Limb (tissue), 2 donors: ENCODE measurements at regions not wholly inside any gene's neighbourhood (a gene's known extent, or its start where the extent isn't known, plus 50 kb on each side); places are given as distances from the start of the nearest gene placed in this dataset.
"Not testable (repeated sequence)": the region's sequence is repeated elsewhere in the genome, so short reads cannot be mapped to it uniquely, and the experiment has no call there.

Experiments
- DNase-seq, 2 donors: peaks; one replicate each; pipeline ENCODE4 v3.0.0-alpha.2; 2016; ENCODE audit errors: extremely low spot score in 2 of 2

- DNase-seq = not testable (repeated sequence)
These were observed 302.4 kb downstream of the GOLGA6L6 start for GRCh38 chr15:20239186-20239585.

GRCh38 chr15:20237256-20238020 lies 304.2 kb downstream of the GOLGA6L6 start:
- not testable (repeated sequence) for DNase-seq

DNA sequence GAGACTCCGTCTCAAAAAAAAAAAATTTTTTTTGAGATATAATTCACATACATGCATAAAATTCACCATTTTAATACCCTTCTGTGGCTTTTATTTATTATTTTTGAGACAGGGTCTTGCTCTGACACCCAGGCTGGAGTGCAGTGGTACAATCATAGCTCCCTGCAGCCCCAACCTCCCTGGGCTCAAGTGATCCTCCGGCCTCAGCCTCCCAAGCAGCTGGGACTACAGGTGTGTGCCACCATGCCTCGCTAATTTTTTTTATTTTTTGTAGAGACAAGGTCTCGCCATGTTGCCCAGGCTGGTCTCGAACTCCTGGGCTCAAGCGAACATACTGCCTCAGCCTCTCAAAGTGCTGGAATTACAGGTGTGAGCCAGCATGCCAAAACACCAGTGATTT lies 305.9 kb downstream of the GOLGA6L6 start:
- DNase-seq = not testable (repeated sequence)

DNA sequence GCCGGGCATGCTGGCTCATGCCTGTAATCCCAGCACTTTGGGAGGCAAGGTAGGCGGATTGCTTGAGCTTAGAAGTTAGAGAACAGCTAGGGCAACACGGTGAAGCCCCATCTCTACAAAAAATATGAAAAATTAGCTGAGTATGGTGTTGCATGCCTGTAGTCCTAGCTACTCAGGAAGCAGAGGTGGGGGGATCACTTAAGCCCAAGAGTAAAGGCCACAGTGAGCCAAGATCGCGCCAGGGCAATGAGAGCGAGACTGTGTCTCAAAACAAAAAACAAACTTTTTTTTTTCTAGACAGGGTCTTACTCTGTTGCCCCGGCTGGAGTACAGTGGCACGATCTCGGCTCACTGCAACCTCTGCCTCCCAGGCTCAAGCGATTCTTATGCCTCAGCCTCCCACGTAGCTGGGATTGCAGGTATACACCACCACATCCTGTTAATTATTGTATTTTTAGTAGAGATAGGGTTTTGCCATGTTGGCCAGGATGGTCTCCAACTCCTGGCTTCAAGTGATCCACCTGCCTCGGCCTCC lies 307.5 kb downstream of the GOLGA6L6 start:
- DNase-seq = not testable (repeated sequence)

DNA sequence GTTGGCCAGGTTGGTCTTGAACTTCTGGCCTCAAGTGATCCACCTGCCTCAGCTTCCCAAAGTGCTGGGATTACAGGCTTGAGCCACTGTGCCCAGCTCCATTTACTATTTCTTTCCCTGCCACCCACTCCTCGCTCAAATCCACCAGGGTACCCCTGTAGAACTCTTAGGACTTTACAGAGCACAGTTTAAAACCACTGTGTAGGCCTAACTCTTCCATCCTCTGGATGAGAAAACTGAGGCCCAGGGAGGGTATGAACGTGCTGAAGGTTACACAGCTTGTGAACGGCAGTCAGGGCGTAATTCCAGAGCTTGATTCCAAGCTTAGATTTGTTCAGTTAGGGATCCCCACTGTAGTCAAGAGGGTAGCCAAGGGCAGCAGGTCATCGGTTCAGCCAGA lies 309.1 kb downstream of the GOLGA6L6 start:
- DNase-seq = not testable (repeated sequence)

DNA sequence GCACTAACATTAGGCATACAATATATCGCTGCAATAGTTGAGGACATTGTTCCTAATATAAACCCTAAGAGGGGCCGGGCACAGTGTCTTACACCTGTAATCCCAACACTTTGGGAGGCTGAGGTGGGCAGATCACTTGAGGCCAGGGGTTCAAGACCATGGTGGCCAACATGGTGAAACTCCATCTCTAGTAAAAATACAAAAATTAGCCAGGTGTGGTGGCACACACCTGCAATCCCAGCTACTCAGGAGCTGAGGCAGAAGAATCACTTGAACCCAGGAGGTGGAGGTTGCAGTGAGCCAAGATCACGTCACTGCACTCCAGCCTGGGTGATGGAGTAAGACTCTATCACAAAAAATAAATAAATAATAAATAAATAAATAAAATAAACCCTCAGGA lies 310.9 kb downstream of the GOLGA6L6 start:
- DNase-seq = not testable (repeated sequence)

GRCh38 chr15:20228791-20229190 lies 312.8 kb downstream of the GOLGA6L6 start:
- not testable (repeated sequence) for DNase-seq

DNA sequence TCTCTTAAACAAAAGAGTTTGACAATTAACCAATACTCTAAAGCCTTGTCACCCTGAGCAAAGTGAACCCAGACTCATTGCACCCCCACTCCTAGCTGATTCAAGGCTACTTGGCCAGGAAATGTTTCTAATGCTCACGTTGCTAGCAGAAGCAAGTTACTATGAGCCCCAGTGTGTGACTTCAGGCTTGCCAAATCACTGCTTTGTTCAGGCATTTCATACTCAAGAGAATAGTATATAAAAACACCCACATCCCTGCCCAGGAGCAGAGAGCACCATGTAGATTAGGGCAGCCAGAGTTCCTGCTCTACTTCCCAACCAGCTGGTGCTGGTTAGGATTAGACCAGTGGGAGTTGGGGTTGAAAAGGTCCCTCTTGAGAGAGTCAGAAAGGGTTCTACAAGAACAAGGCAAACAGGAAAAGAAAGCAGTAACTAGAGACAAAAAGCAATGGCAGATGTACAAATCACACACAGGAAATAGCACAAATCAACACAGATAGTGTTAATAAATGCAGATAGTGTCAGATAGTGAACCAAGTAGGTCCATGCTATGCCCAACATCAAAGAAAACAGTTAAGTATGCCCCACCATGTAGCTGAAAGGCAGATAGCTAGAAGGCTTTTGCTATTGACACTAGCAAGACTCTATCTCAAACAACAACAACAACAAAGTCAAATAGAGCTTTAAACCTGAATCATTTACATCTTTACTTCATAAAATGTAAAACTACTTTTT lies 314.3 kb downstream of the GOLGA6L6 start:
- DNase-seq = not testable (repeated sequence)

DNA sequence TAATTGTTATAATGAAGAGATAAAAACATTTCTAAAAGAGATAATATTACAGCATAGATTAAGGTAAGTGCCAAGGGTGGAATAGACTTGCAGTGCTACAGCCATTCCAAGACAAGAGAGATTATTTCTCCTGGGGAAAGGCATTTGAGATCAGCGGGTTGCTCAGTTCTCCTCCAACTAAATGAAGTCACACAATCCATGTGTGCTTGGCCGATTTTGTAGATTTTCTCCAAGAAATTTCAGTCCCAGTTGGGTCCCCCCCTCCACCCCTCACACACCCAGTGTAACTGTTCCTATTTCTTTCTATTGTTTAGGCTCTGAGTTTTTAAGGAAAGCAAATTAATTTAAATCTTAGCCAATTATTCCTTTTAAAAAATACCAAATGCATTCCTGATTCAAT lies 315.1 kb downstream of the GOLGA6L6 start:
- not testable (repeated sequence) for DNase-seq

GRCh38 chr15:20221063-20221462 lies 320.5 kb downstream of the GOLGA6L6 start:
- not testable (repeated sequence) for DNase-seq

- DNase-seq = not testable (repeated sequence)
These were observed 322.4 kb downstream of the GOLGA6L6 start for GRCh38 chr15:20219171-20219570.

DNA sequence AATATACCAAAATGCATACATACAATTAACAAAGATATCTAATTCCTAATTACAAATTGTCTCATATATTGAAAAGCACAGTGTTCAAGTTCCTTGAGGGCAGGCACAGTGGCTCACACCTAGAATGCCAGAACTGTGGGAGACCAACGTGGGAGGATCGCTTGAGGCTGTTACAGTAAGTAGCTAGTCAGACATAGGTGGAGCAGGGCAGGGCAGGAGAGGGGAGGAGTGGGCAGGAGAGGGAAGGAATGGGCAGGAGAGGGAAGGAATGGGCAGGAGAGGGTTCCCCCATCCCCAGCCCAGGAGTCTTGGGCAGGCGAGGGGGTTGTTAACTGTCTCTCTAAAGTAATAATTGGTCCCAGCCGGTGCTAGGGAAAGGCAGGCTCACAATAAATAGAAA lies 325.9 kb downstream of the GOLGA6L6 start:
- DNase-seq = not testable (repeated sequence)

- DNase-seq = not testable (repeated sequence)
These were observed 327.5 kb downstream of the GOLGA6L6 start for GRCh38 chr15:20214101-20214500.

GRCh38 chr15:20211508-20211907 lies 330.1 kb downstream of the GOLGA6L6 start:
- not testable (repeated sequence) for DNase-seq

DNA sequence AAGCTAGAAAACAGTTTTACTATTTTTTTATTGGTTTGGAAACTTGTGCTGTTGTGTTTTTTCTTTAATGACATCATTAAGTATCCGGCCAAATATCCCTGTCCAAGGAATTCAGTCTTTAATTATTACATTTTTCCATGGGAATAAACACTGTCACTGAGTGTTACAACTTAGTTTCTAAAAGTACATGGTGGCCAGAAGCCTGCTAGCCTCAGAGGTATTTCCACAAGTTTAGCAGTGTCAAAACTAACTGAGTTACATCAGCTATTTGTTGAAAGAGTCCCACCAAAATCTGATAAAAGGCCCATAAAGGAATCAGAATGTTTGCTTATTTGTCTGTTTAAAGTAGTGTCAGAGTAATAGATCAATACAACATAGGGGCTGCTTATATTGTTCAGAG lies 331.6 kb downstream of the GOLGA6L6 start:
- DNase-seq = not testable (repeated sequence)

GRCh38 chr15:20207607-20208006 lies 334.0 kb downstream of the GOLGA6L6 start:
- not testable (repeated sequence) for DNase-seq

- DNase-seq = not testable (repeated sequence)
These were observed 334.4 kb downstream of the GOLGA6L6 start for GRCh38 chr15:20207198-20207597.

GRCh38 chr15:20204177-20204866 lies 337.3 kb downstream of the GOLGA6L6 start:
- DNase-seq = not testable (repeated sequence)

DNA sequence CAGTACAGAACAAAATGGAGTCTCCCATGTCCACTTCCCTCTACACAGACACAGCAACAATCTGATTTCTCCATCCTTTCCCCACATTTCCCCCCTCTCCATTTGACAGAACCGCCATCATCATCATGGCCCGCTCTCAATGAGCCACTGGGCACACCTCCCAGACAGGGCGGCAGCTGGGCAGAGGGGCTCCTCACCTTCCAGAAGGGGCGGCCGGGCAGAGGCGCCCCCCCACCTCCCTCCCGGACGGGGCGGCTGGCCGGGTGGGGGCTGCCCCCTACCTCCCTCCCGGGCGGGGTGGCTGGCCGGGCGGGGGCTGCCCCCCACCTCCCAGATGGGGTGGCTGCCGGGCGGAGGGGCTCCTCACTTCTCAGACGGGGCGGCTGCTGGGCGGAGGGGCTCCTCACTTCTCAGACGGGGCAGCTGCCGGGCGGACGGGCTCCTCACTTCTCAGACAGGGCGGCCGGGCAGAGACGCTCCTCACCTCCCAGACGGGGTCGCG lies 337.9 kb downstream of the GOLGA6L6 start:
- DNase-seq = not testable (repeated sequence)

GRCh38 chr15:20194591-20195198 lies 346.9 kb downstream of the GOLGA6L6 start:
- DNase-seq = not testable (repeated sequence)
